Iris pigment epithelial cell (primary cell): ENCODE measurements at regions not wholly inside any gene's neighbourhood (a gene's known extent, or its start where the extent isn't known, plus 50 kb on each side); places are given as distances from the start of the nearest gene placed in this dataset.
"Not testable (repeated sequence)": the region's sequence is repeated elsewhere in the genome, so short reads cannot be mapped to it uniquely, and the experiment has no call there.

ENCODE experiments used
- DNase-seq: peaks from one replicate; pipeline ENCODE4 v3.0.0-alpha.2; 2011; ENCODE audit warnings: low read depth

- no peak for DNase-seq
These were observed 118.9 kb upstream of the CAB39 start for GRCh38 chr2:230593765-230594164.

GRCh38 chr2:230594286-230594840, 118.3 kb upstream of the CAB39 start:
- no peak for DNase-seq

- no peak for DNase-seq
These were observed 112.8 kb upstream of the CAB39 start for GRCh38 chr2:230599853-230600252.

- DNase-seq: no peak
These were observed 112.4 kb upstream of the CAB39 start for GRCh38 chr2:230600285-230600684.

GRCh38 chr2:230600881-230601280, 111.8 kb upstream of the CAB39 start:
- DNase-seq: no peak

GRCh38 chr2:230601510-230601909, 111.1 kb upstream of the CAB39 start:
- DNase-seq: no peak

GRCh38 chr2:230602562-230603230, 109.9 kb upstream of the CAB39 start:
- no peak for DNase-seq

GRCh38 chr2:230603317-230603716, 109.3 kb upstream of the CAB39 start:
- DNase-seq: not testable (repeated sequence)

- DNase-seq: not testable (repeated sequence)
These were observed 108.5 kb upstream of the CAB39 start for GRCh38 chr2:230604158-230604557.

- DNase-seq: no peak
These were observed 98.6 kb upstream of the CAB39 start for GRCh38 chr2:230614040-230614439.

- DNase-seq: no peak
These were observed 97.7 kb upstream of the CAB39 start for GRCh38 chr2:230614913-230615332.

GRCh38 chr2:230617256-230617706, 95.4 kb upstream of the CAB39 start:
- DNase-seq: peak; percentile 87

- no peak for DNase-seq
These were observed 93.2 kb upstream of the CAB39 start for GRCh38 chr2:230619491-230619890.

GRCh38 chr2:230625220-230625619, 87.4 kb upstream of the CAB39 start:
- DNase-seq: not testable (repeated sequence)

- not testable (repeated sequence) for DNase-seq
These were observed 85.6 kb upstream of the CAB39 start for GRCh38 chr2:230627091-230627490.

- DNase-seq: peak; percentile 77
These were observed 84.6 kb upstream of the CAB39 start for GRCh38 chr2:230627806-230628724.

GRCh38 chr2:230631470-230631869, 81.2 kb upstream of the CAB39 start:
- no peak for DNase-seq

- no peak for DNase-seq
These were observed 78.5 kb upstream of the CAB39 start for GRCh38 chr2:230634146-230634545.

- not testable (repeated sequence) for DNase-seq
These were observed 77.8 kb upstream of the CAB39 start for GRCh38 chr2:230634721-230635313.

GRCh38 chr2:230636684-230637271, 75.9 kb upstream of the CAB39 start:
- no peak for DNase-seq

GRCh38 chr2:230637486-230637885, 75.2 kb upstream of the CAB39 start:
- not testable (repeated sequence) for DNase-seq

- DNase-seq: peak; percentile 51
These were observed 72.1 kb upstream of the CAB39 start for GRCh38 chr2:230640540-230641011.
